NT2/D1 (cell line): ENCODE measurements at regions not wholly inside any gene's neighbourhood (a gene's known extent, or its start where the extent isn't known, plus 50 kb on each side); places are given as distances from the start of the nearest gene placed in this dataset.

Experiments
- DNase-seq: peaks from one replicate; pipeline ENCODE4 v3.0.0-alpha.2; 2011; ENCODE audit warnings: low read depth, low spot score
- H3K27me3 ChIP-seq: 2 replicates; pipeline ENCODE4 v1.6.0; 2011; ENCODE audit warnings: mild to moderate bottlenecking; ENCODE audit not compliant: insufficient read length, insufficient read depth
- H3K36me3 ChIP-seq: 2 replicates; pipeline ENCODE4 v1.6.1; 2011; ENCODE audit warnings: mild to moderate bottlenecking, low read length, mixed read lengths; ENCODE audit not compliant: insufficient read depth, insufficient read length
- H3K4me1 ChIP-seq: 2 replicates; pipeline ENCODE4 v1.5.1; 2011; ENCODE audit not compliant: insufficient read depth, insufficient read length
- H3K4me3 ChIP-seq: 2 replicates; pipeline ENCODE4 v1.5.1; 2011; ENCODE audit warnings: low read depth; ENCODE audit not compliant: insufficient read length
- H3K9ac ChIP-seq: 2 replicates; pipeline ENCODE4 v1.6.0; 2011; ENCODE audit warnings: low read depth; ENCODE audit not compliant: insufficient read length
- H3K9me3 ChIP-seq: 2 replicates; pipeline ENCODE4 v1.5.1; 2011; ENCODE audit warnings: mild to moderate bottlenecking, low read length; ENCODE audit not compliant: insufficient read depth
- SUZ12 ChIP-seq: IDR thresholded peaks from 2 replicates; pipeline ENCODE4 v1.6.1; 2011; ENCODE audit not compliant: insufficient read length, insufficient read depth; ENCODE audit errors: extremely low read depth
- YY1 ChIP-seq: IDR thresholded peaks from 2 replicates; pipeline ENCODE4 v1.6.1; 2011; ENCODE audit not compliant: insufficient read length, insufficient read depth
- ZNF274 ChIP-seq: IDR thresholded peaks from 2 replicates; pipeline ENCODE4 v1.6.1; 2011; ENCODE audit warnings: mild to moderate bottlenecking, low read depth, low read length

DNA sequence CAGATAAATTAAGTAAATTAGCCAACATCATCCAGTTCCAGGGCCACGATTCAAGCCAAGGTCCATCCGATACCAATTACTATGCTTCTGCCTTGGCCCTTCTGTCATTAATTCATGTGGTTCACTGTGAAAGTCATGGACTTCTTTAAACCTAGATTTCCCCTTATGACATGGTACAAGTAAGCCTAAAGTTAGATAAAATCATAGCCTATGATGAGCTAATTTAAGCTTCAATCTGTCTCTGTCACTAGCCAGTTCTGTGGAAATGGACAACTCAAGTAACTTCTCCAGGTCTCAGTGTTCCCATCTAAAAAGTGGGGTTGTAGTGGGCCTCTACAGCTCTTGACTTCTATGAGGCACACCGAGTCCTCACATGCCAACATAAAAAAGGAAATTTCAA, 225.5 kb upstream of the MARCKS start:
- no peaks in the 10 kb centered on the region for H3K27me3 ChIP-seq
- no peak overlapping the region for H3K9ac ChIP-seq
- H3K4me1 ChIP-seq, result no peaks in the 10 kb centered on the region
- TF ChIP-seq YY1 (no peak), ZNF274 (no peak), SUZ12 (no peak)
- no peak for DNase-seq
- H3K36me3 ChIP-seq, result no peaks in the 10 kb centered on the region
- no peak overlapping the region for H3K4me3 ChIP-seq
- H3K9me3 ChIP-seq, result no peaks in the 10 kb centered on the region

DNA sequence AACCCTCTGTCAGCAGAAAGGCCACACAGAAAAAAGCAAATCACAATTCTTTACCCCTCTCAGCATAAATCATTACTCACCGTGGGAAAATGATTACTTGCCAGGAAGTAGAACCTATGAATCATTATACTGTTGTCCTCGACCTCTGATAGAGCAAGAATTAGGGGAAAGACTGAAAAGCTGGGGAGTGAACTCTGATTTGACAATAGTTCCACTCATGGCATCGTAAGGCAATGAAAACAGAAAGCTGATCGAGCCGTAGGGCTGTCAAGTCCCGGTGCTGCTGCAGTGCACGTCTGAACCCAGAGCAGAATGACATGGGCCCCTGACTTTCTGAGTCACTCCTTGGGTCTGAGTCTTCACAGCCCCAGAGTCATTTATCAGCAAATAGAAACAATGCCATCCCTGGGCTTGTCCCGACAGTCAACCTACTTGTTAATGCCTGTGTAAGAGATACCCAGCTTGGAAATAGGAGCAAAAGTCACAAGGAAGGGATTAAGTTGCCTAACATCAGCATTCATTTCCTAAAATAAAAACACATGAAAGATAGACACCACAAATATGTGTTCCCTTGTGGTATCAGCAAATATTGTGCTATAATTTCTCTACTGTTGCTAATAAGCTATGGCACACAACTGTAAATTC, 224.8 kb upstream of the MARCKS start:
- no peak for DNase-seq
- no peaks in the 10 kb centered on the region for H3K27me3 ChIP-seq
- no peaks in the 10 kb centered on the region for H3K4me1 ChIP-seq
- no peak for TF ChIP-seq ZNF274
- no peak for TF ChIP-seq SUZ12
- no peak for TF ChIP-seq YY1
- H3K9ac ChIP-seq, result no peak overlapping the region
- H3K36me3 ChIP-seq, result no peaks in the 10 kb centered on the region
- H3K9me3 ChIP-seq, result no peaks in the 10 kb centered on the region
- H3K4me3 ChIP-seq, result no peak overlapping the region

DNA sequence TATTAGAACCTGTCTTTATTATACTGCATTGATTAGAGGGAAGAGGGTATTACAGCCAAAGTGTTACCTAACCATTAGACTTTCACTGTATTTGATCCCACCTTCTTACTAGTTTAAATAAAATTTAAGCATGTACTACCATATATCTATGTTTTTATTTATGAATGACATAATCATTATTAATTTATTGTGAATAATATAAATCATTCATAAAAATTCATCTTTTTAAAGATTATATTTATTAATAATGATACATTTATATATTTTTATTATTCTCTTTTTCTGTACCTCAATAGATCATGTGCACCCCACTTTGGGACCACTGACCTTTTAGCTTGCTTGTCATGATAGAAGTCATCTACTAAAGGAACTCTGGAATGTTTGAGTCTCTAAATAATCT, 223.5 kb upstream of the MARCKS start:
- Histone ChIP-seq H3K9me3 (no peaks in the 10 kb centered on the region), H3K4me1 (no peaks in the 10 kb centered on the region), H3K4me3 (no peak overlapping the region), H3K9ac (no peak overlapping the region), H3K36me3 (no peaks in the 10 kb centered on the region), H3K27me3 (no peaks in the 10 kb centered on the region)
- no peak for DNase-seq
- no peak for TF ChIP-seq YY1
- TF ChIP-seq SUZ12, result no peak
- TF ChIP-seq ZNF274, result no peak

DNA sequence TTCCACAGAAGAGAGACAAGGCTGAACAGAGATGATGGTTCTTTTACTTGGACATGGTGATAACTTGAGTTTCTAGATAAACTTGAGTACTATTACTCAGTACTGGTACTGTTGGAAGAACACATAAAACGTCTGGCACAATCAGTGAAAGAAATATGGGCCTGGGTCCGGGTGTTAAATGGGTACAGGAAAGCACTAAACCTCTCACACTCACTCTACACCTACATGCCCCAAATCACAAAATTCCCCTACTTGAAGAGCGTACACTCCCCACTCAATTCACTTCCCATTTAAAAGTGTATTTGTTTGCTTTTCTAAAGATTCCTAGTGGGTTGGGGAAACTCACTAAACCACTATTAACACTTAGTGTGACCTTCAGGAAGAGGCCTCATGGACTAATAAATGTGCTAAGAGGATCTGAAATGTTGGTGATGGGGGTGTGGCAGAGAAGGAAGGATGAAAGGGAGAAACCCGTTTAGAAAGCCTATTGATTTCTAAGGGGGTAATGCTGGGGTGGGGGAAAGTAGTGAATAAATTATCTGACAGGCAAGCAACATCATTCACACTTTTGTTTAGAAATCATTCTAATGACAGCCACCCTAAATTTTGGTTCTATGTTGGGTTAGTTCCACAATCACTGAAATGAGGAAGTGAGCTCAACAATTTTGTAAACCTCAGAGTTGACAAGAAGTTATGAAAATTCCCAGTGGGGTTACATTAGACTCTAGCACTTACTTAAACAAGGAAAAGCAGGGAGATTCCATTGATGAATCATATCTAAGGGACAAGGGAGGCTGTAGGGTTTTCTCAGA, 222.6 kb upstream of the MARCKS start:
- DNase-seq, result no peak

DNA sequence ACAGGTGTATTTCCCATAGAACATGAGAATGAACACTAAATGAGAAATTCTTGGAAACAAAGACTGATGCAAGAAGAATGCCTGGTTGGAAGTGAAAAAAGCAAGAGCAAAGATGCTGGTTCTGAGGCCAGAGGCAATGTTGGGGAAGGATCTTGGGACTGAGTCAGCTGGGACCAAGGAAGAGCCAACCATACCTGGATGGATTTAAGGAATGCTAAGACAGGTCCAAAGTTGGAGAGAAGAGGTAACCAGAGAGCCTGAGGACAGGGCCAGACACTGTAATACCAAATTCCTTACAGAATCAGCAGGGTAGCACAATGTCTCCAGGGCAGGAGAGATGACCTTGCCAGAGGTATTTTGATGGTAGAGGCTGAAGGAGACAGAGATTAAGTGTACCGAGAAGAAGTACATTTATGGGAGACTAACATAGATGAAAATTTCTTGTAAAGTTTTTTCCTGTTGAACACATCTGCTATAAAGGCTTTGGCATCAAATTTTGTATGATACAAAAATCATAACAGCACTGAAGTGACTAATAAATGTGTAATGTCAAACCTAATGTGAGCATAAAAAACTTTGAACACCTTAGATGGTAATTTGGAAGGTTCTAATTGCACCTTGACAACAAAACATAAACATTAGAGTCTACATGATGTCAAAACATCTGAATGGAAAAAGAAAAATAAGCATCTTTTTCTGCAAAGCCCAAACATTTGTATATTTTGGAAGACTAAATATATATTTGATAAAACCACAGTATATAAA, 221.7 kb upstream of the MARCKS start:
- H3K4me1 ChIP-seq, result no peaks in the 10 kb centered on the region
- H3K9ac ChIP-seq, result no peak overlapping the region
- no peak for DNase-seq
- no peak overlapping the region for H3K4me3 ChIP-seq
- no peaks in the 10 kb centered on the region for H3K9me3 ChIP-seq
- TF ChIP-seq SUZ12 (no peak), YY1 (no peak), ZNF274 (no peak)
- H3K36me3 ChIP-seq, result no peaks in the 10 kb centered on the region
- no peaks in the 10 kb centered on the region for H3K27me3 ChIP-seq

More for the DNA sequence above, 222.6 kb upstream of the MARCKS start:
- H3K4me1 ChIP-seq, result no peaks in the 10 kb centered on the region
- no peaks in the 10 kb centered on the region for H3K27me3 ChIP-seq
- no peaks in the 10 kb centered on the region for H3K36me3 ChIP-seq
- no peaks in the 10 kb centered on the region for H3K9me3 ChIP-seq
- no peak overlapping the region for H3K4me3 ChIP-seq
- TF ChIP-seq ZNF274 (no peak), SUZ12 (no peak), YY1 (no peak)
- no peak overlapping the region for H3K9ac ChIP-seq

DNA sequence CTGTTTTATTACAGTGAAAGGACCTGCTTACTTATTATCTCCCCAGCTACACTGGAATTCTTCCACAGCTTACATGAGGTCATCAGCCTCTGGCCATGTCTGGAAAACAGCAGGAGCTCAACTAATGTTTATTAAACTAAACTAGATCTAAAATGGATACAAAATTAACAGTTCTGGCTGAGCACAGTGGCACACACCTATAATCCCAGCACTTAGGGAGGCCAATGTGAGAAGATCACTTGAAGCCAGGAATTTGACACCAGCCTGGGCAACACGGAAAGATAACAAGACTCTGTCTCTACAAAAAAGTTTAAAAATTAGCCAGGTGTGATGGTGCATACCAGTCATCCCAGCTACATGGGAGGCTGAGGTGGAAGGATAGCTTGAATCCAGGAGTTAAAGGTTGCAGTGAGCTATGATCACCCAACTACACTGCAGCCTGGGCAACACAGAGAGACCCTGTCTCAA, 220.8 kb upstream of the MARCKS start:
- no peaks in the 10 kb centered on the region for H3K9me3 ChIP-seq
- H3K36me3 ChIP-seq, result no peaks in the 10 kb centered on the region
- no peaks in the 10 kb centered on the region for H3K4me1 ChIP-seq
- no peak overlapping the region for H3K4me3 ChIP-seq
- DNase-seq, result no peak
- no peaks in the 10 kb centered on the region for H3K27me3 ChIP-seq
- TF ChIP-seq ZNF274 (no peak), YY1 (no peak), SUZ12 (no peak)
- H3K9ac ChIP-seq, result no peak overlapping the region

DNA sequence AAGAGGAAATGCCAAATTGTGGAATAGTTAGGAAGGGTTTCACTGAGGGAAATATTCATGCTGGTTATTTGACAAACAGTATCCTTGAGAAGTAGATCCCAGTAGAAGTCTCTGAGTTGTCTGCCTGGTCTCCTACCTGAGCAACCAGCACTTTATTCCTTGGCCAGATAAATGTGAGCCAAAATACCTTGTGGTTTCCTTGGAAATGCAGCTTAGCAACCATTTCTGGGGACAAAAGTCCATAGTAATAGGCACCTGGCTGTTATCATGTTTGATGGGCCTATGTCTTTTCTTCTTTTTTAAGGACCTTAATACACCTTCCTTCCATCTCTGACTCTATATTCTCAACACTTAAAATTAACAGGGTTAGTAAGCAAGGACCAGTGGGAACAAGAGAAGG, 217.1 kb upstream of the MARCKS start:
- Histone ChIP-seq H3K4me3 (no peak overlapping the region), H3K4me1 (no peaks in the 10 kb centered on the region), H3K9me3 (no peaks in the 10 kb centered on the region), H3K27me3 (no peaks in the 10 kb centered on the region), H3K36me3 (no peaks in the 10 kb centered on the region), H3K9ac (no peak overlapping the region)
- DNase-seq, result no peak
- TF ChIP-seq SUZ12 (no peak), YY1 (no peak), ZNF274 (no peak)
